ENCODE measurements at regions not wholly inside any gene's neighbourhood (a gene's known extent, or its start where the extent isn't known, plus 50 kb on each side); places are given as distances from the start of the nearest gene placed in this dataset.
A peak's percentile ranks its signal among the peaks of the same experiment; 100 is the strongest.

DNA sequence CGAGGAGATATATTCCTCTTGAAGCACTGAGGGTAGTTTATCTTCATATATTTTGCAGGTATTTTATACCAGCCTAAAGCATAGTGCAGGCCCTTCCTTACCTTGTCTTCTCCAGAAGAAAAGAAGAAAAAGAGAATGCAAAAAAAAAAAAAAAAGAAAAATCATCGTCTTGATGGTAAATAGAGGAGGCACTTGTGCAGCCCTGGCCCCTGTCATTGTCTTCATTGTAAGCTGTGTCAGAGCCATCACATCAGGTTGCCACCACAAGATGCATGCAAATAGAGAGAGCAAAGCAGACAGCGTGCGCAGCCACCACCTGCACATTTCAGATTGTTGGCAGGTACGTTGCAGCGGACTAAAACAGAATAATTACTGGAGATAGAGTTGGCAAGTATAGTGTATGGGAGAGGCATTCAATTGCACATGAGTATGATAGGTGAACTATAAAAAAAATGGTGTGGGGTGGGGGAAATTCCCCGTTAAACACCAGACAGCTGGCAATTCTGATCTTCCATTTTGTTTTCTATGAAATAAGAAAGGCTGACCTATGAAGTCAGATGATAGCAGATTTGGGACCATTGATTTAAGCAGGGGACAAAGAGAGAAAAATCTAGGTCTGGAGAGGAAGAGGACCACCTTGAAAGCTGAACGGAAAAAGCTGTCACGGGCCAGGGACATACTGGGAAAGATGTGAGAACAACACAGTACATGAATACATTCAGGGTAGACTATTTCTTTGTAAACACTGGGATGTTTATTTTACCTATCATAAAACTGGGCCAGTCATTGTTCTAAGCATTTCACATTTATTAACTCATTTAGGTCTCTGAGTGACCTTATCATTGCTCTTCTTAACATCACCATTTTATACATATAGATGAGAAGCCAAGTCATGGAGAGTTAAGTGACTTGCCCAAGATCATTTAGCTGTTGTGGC is 306.3 kb upstream of the SP8 start:
- TF ChIP-seq, protein P1, sequence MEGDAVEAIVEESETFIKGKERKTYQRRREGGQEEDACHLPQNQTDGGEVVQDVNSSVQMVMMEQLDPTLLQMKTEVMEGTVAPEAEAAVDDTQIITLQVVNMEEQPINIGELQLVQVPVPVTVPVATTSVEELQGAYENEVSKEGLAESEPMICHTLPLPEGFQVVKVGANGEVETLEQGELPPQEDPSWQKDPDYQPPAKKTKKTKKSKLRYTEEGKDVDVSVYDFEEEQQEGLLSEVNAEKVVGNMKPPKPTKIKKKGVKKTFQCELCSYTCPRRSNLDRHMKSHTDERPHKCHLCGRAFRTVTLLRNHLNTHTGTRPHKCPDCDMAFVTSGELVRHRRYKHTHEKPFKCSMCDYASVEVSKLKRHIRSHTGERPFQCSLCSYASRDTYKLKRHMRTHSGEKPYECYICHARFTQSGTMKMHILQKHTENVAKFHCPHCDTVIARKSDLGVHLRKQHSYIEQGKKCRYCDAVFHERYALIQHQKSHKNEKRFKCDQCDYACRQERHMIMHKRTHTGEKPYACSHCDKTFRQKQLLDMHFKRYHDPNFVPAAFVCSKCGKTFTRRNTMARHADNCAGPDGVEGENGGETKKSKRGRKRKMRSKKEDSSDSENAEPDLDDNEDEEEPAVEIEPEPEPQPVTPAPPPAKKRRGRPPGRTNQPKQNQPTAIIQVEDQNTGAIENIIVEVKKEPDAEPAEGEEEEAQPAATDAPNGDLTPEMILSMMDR (IDR thresholded peaks at IDR 0.05; ENCODE audit: insufficient read depth, low read length, severe bottlenecking), result no peak
- DNase-seq (ENCODE audit: low read depth) (no peak), FAIRE-seq (no peak)
- Histone ChIP-seq H3K4me3 (ENCODE audit: low read depth, low read length) (no peak overlapping the region), H3K27me3 (ENCODE audit: control insufficient read depth, insufficient read depth, low read length) (peaks cover 1% of the 10 kb centered on the region), H3K36me3 (ENCODE audit: control insufficient read depth, insufficient read depth, low read length) (no peaks in the 10 kb centered on the region)

DNA sequence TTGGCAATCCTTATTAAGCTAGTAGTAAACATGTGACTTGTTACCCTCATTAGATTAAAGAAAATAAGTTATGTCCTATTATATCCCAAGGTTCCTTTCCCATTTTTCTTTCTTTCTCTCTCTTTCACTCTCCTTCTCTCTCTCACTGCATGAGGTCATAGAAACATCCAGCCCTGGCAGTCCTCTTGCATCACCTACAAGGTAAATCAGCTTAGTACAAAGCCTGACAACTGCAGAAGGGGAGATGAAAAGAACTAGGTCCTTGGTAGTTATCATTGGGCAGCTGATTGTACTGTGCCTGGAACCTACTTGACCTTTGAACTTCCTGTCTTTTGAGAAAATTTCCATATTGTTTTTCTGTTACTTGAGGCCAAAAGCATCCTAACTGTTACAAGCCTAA is 307.9 kb upstream of the SP8 start:
- Histone ChIP-seq H3K4me3 (ENCODE audit: low read depth, low read length) (no peak overlapping the region), H3K36me3 (ENCODE audit: control insufficient read depth, insufficient read depth, low read length) (no peaks in the 10 kb centered on the region), H3K27me3 (ENCODE audit: control insufficient read depth, insufficient read depth, low read length) (no peaks in the 10 kb centered on the region)
- TF ChIP-seq, protein P1 (IDR thresholded peaks at IDR 0.05; ENCODE audit: insufficient read depth, low read length, severe bottlenecking), result no peak
- no peak for DNase-seq (ENCODE audit: low read depth)
- FAIRE-seq, result peak; percentile 83

DNA sequence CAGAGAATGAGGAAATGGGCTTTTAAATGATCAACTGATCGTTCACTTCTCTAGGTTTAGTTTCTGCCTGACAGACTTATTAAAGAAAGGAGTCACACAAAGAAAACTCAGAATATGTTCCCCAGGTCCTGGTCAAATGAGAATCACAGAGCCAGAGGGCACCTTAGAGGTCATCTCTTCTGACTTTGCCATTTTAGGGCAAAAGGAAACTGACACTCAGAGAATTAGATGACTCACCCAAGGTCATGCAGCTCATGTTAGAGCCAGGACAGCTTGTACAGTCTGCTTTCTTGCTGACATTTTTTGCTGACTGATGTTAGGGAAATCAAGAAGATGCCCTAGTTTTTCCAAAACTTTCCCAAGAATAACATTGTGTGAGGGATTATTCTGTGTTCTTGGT is 312.7 kb upstream of the SP8 start:
- TF ChIP-seq, protein P1 (IDR thresholded peaks at IDR 0.05; ENCODE audit: insufficient read depth, low read length, severe bottlenecking), result no peak
- H3K36me3 ChIP-seq (ENCODE audit: control insufficient read depth, insufficient read depth, low read length), result no peaks in the 10 kb centered on the region
- H3K27me3 ChIP-seq (ENCODE audit: control insufficient read depth, insufficient read depth, low read length), result no peaks in the 10 kb centered on the region
- H3K4me3 ChIP-seq (ENCODE audit: low read depth, low read length), result no peak overlapping the region
- DNase-seq (ENCODE audit: low read depth) (no peak), FAIRE-seq (peak; percentile 7)

DNA sequence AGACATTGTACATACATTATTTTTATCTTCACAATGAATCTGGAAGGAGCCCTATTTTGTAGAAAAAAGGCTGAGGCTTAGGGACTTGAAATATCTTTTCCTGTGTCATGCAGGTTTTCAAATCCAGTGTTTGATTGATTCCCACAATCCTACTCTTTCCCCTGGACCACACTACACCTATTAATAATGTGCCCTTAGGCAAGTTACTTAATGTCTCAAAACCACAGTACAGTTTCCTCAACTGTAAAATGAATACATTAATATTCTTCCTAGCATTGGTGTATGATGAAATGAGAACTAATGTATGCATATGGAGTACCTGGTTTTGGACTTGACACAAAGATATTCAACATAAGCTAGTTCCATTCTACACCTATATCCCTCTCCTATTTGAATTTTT is 313.3 kb upstream of the SP8 start:
- Histone ChIP-seq H3K4me3 (ENCODE audit: low read depth, low read length) (no peak overlapping the region), H3K36me3 (ENCODE audit: control insufficient read depth, insufficient read depth, low read length) (no peaks in the 10 kb centered on the region), H3K27me3 (ENCODE audit: control insufficient read depth, insufficient read depth, low read length) (no peaks in the 10 kb centered on the region)
- FAIRE-seq (no peak), DNase-seq (ENCODE audit: low read depth) (peak; percentile 51)
- TF ChIP-seq, protein P1 (IDR thresholded peaks at IDR 0.05; ENCODE audit: insufficient read depth, low read length, severe bottlenecking), result no peak

DNA sequence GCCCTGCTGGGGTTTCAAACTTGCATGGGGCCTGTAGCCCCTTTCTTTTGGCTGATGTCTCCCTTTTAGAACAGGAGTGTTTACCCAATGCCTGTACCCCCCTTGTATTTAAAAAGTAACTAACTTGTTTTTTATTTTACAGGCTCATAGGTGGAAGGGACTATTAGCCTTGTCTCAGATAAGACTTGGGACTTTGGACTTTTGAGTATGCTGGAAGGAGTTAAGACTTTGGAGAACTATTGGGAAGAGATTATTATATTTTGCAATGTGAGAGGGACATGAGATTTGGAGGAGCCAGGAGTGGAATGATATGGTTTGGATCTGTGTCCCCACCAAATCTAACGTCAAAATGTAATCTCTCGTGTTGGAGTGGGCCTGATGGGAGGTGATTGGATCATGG is 314.9 kb upstream of the SP8 start:
- TF ChIP-seq, protein P1 (IDR thresholded peaks at IDR 0.05; ENCODE audit: insufficient read depth, low read length, severe bottlenecking), result no peak
- H3K36me3 ChIP-seq (ENCODE audit: control insufficient read depth, insufficient read depth, low read length), result no peaks in the 10 kb centered on the region

More for the DNA sequence above, 314.9 kb upstream of the SP8 start:
- Histone ChIP-seq H3K4me3 (ENCODE audit: low read depth, low read length) (no peak overlapping the region), H3K27me3 (ENCODE audit: control insufficient read depth, insufficient read depth, low read length) (no peaks in the 10 kb centered on the region)
- DNase-seq (ENCODE audit: low read depth), result no peak
- FAIRE-seq, result no peak
